ENCODE measurements at regions not wholly inside any gene's neighbourhood (a gene's known extent, or its start where the extent isn't known, plus 50 kb on each side); places are given as distances from the start of the nearest gene placed in this dataset.

DNA sequence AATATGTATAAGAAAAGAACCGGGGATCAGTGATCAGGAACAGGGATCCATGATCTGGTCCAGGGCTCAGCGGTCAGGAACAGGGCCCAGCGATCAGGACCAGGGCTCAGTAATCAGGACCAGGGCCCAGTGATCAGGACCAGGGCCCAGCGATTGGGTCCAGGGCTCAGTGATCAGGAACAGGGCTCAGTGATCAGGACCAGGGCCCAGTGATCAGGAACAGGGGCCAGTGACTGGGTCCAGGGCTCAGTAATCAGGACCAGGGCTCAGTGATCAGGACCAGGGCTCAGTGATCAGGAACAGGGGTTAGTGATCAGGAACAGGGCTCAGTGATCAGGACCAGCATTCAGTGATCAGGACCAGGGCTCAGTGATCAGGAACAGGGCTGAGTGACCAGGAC is 56.3 kb downstream of the TMEM121 start:
- TF ChIP-seq, protein P1, sequence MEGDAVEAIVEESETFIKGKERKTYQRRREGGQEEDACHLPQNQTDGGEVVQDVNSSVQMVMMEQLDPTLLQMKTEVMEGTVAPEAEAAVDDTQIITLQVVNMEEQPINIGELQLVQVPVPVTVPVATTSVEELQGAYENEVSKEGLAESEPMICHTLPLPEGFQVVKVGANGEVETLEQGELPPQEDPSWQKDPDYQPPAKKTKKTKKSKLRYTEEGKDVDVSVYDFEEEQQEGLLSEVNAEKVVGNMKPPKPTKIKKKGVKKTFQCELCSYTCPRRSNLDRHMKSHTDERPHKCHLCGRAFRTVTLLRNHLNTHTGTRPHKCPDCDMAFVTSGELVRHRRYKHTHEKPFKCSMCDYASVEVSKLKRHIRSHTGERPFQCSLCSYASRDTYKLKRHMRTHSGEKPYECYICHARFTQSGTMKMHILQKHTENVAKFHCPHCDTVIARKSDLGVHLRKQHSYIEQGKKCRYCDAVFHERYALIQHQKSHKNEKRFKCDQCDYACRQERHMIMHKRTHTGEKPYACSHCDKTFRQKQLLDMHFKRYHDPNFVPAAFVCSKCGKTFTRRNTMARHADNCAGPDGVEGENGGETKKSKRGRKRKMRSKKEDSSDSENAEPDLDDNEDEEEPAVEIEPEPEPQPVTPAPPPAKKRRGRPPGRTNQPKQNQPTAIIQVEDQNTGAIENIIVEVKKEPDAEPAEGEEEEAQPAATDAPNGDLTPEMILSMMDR (IDR thresholded peaks at IDR 0.05) = no peak
- TF ChIP-seq POLR2AphosphoS5 (IDR thresholded peaks at IDR 0.05) (no peak), POLR2A (IDR thresholded peaks at IDR 0.05) (no peak), EP300 (IDR thresholded peaks at IDR 0.05) (no peak)
